ENCODE measurements at regions not wholly inside any gene's neighbourhood (a gene's known extent, or its start where the extent isn't known, plus 50 kb on each side); places are given as distances from the start of the nearest gene placed in this dataset.
"Not testable (repeated sequence)": the region's sequence is repeated elsewhere in the genome, so short reads cannot be mapped to it uniquely, and the experiment has no call there.

DNA sequence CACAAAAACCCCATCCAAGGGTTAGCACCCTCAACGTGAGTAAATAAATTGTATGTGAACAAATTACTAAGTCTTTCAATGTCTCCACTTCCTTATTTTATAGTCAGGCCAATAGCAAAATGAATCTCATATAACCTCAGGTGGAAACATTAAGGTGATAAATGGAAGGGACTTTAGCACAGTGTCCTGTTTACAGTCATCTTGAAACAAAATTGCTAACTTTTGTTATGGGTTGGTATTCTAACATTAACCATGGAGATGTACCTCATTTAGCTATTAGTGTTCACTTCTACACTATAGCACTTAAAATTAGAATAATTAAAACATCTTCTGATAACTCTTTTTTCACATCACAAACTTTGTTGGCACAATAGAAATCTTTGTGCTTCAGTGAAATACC lies 255.8 kb upstream of the CNTNAP2 start:
- no peak for FAIRE-seq
- no peak overlapping the region for H3K4me3 ChIP-seq (ENCODE audit: low read depth in 1 of 3, low read length in 3 of 3)
- H3K9me3 ChIP-seq (ENCODE audit: control insufficient read depth in 2 of 2, insufficient read depth in 1 of 2, low read depth in 1 of 2, low read length in 1 of 2) = peaks cover 0 to 22% of the 10 kb centered on the region in 2 donors
- no peak overlapping the region for H3K27ac ChIP-seq (ENCODE audit: low read depth in 1 of 3, low read length in 2 of 3)
- H3K27me3 ChIP-seq (ENCODE audit: control insufficient read depth in 3 of 3, insufficient read depth in 3 of 3, low read length in 3 of 3) = no peaks in the 10 kb centered on the region
- no peak for DNase-seq
- WGBS, 3 donors = 76 to 80% (median 78%) methylated on average over 1 of the region's 1 CpG
- H3K4me1 ChIP-seq (ENCODE audit: control insufficient read depth in 3 of 3, insufficient read depth in 2 of 3, low read depth in 1 of 3, low read length in 2 of 3) = no peaks in the 10 kb centered on the region
- H3K36me3 ChIP-seq (ENCODE audit: control insufficient read depth in 3 of 3, insufficient read depth in 2 of 3, low read depth in 1 of 3, low read length in 3 of 3) = no peaks in the 10 kb centered on the region

DNA sequence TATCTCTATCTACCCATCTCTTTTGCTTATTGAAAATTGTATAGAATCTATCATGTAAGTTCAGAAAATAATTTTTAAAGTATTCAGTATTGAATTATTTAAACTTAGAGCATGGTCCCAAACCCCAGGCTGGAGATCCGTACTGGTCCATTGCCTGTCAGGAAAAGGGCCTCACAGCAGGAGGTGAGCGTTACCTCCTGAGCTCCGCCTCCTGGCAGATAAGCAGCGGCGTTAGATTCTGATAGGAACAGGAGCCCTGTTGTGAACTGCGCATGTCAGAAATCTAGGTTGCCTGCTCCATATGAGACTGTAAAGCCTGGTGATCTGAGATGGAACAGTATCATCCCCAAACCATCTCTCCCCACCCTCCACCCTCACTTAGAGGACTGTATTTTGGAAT lies 266.0 kb upstream of the CNTNAP2 start:
- no peak overlapping the region for H3K27ac ChIP-seq (ENCODE audit: low read depth in 1 of 3, low read length in 2 of 3)
- H3K27me3 ChIP-seq (ENCODE audit: control insufficient read depth in 3 of 3, insufficient read depth in 3 of 3, low read length in 3 of 3) = no peaks in the 10 kb centered on the region
- no peaks in the 10 kb centered on the region for H3K4me1 ChIP-seq (ENCODE audit: control insufficient read depth in 3 of 3, insufficient read depth in 2 of 3, low read depth in 1 of 3, low read length in 2 of 3)
- WGBS, 3 donors = 63 to 78% (median 77%) methylated on average over 6 of the region's 6 CpGs
- DNase-seq = no peak
- FAIRE-seq = no peak
- H3K36me3 ChIP-seq (ENCODE audit: control insufficient read depth in 3 of 3, insufficient read depth in 2 of 3, low read depth in 1 of 3, low read length in 3 of 3) = no peaks in the 10 kb centered on the region
- peaks cover 0 to 5% of the 10 kb centered on the region in 2 donors for H3K9me3 ChIP-seq (ENCODE audit: control insufficient read depth in 2 of 2, insufficient read depth in 1 of 2, low read depth in 1 of 2, low read length in 1 of 2)
- H3K4me3 ChIP-seq (ENCODE audit: low read depth in 1 of 3, low read length in 3 of 3) = no peak overlapping the region

DNA sequence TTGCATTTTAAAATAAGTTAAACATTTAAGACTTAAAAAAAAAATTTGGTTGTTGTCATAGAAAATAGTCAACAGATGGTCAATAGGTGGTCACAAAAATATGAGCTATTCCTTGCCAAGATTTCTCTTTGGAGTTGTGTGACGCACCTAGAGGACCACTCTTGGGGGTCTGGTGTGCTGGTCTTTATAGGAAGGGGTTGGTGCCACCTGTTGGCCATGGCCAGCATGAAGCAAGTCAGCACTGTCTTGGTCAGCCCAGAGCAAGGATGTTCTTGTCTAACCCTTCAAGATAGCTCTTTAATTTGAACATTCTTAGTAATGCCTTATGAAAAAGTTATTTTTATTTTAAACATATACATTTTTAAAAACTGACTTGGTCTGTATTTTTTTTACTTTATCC lies 267.9 kb upstream of the CNTNAP2 start:
- Histone ChIP-seq H3K27ac (ENCODE audit: low read depth in 1 of 3, low read length in 2 of 3) (no peak overlapping the region), H3K4me1 (ENCODE audit: control insufficient read depth in 3 of 3, insufficient read depth in 2 of 3, low read depth in 1 of 3, low read length in 2 of 3) (no peaks in the 10 kb centered on the region), H3K27me3 (ENCODE audit: control insufficient read depth in 3 of 3, insufficient read depth in 3 of 3, low read length in 3 of 3) (no peaks in the 10 kb centered on the region), H3K4me3 (ENCODE audit: low read depth in 1 of 3, low read length in 3 of 3) (no peak overlapping the region), H3K9me3 (ENCODE audit: control insufficient read depth in 2 of 2, insufficient read depth in 1 of 2, low read depth in 1 of 2, low read length in 1 of 2) (peaks cover 0 to 8% of the 10 kb centered on the region in 2 donors), H3K36me3 (ENCODE audit: control insufficient read depth in 3 of 3, insufficient read depth in 2 of 3, low read depth in 1 of 3, low read length in 3 of 3) (no peaks in the 10 kb centered on the region)
- 40 to 50% (median 49%) methylated on average over 1 of the region's 1 CpG for WGBS, 3 donors
- DNase-seq (no peak), FAIRE-seq (no peak)

DNA sequence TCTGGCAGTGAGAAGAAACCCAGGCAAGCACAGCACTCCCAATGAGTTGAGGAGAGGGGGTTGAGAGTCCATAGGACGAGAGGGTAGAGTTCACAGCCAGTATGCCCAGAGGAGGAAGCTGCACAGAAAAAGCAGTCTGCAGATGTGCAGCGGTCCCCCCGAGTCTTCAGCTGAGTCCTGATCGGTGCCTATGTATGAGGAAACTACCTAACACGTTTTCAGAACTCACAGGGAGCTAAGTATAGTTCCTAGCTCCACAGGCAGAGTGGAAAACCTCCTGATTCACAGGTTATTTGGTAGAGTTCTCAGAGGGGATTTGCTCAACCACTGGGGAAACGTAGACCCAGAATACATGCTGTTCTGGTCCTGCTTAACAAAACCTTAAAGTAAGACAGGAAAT lies 271.3 kb upstream of the CNTNAP2 start:
- FAIRE-seq = no peak

DNA sequence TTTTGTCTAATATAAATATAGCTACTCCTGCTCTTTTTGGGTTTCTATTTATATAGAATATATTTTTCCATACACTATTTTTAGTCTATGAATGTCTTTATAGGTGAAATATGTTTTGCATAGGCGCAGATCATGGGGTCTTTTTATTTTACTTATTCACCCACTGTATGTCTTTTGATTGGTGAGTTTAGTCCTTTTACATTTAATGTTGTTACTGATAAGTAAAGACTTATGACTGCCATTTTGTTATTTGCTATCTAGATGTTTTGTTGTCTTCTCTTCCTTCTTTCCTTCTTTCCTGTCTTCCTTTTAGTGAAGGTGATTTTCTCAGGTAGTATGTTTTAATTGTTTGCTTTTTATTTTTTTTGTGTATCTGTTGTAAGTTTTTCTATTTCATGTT lies 276.8 kb upstream of the CNTNAP2 start:
- DNase-seq (no peak), FAIRE-seq (no peak)
- H3K4me1 ChIP-seq (ENCODE audit: control insufficient read depth in 3 of 3, insufficient read depth in 2 of 3, low read depth in 1 of 3, low read length in 2 of 3) = no peaks in the 10 kb centered on the region
- no peaks in the 10 kb centered on the region for H3K27me3 ChIP-seq (ENCODE audit: control insufficient read depth in 3 of 3, insufficient read depth in 3 of 3, low read length in 3 of 3)
- no peak overlapping the region for H3K27ac ChIP-seq (ENCODE audit: low read depth in 1 of 3, low read length in 2 of 3)
- no peaks in the 10 kb centered on the region for H3K36me3 ChIP-seq (ENCODE audit: control insufficient read depth in 3 of 3, insufficient read depth in 2 of 3, low read depth in 1 of 3, low read length in 3 of 3)
- 82 to 96% (median 86%) methylated on average over 1 of the region's 1 CpG for WGBS, 3 donors
- no peak overlapping the region for H3K4me3 ChIP-seq (ENCODE audit: low read depth in 1 of 3, low read length in 3 of 3)
- H3K9me3 ChIP-seq (ENCODE audit: control insufficient read depth in 2 of 2, insufficient read depth in 1 of 2, low read depth in 1 of 2, low read length in 1 of 2) = peaks cover 0 to 12% of the 10 kb centered on the region in 2 donors

More for the DNA sequence above, 271.3 kb upstream of the CNTNAP2 start:
- Histone ChIP-seq H3K4me3 (ENCODE audit: low read depth in 1 of 3, low read length in 3 of 3) (no peak overlapping the region), H3K36me3 (ENCODE audit: control insufficient read depth in 3 of 3, insufficient read depth in 2 of 3, low read depth in 1 of 3, low read length in 3 of 3) (no peaks in the 10 kb centered on the region), H3K27me3 (ENCODE audit: control insufficient read depth in 3 of 3, insufficient read depth in 3 of 3, low read length in 3 of 3) (no peaks in the 10 kb centered on the region), H3K27ac (ENCODE audit: low read depth in 1 of 3, low read length in 2 of 3) (no peak overlapping the region), H3K4me1 (ENCODE audit: control insufficient read depth in 3 of 3, insufficient read depth in 2 of 3, low read depth in 1 of 3, low read length in 2 of 3) (no peaks in the 10 kb centered on the region), H3K9me3 (ENCODE audit: control insufficient read depth in 2 of 2, insufficient read depth in 1 of 2, low read depth in 1 of 2, low read length in 1 of 2) (peaks cover 0 to 20% of the 10 kb centered on the region in 2 donors)
- no peak for DNase-seq
- WGBS, 3 donors = 45 to 62% (median 54%) methylated on average over 6 of the region's 6 CpGs

DNA sequence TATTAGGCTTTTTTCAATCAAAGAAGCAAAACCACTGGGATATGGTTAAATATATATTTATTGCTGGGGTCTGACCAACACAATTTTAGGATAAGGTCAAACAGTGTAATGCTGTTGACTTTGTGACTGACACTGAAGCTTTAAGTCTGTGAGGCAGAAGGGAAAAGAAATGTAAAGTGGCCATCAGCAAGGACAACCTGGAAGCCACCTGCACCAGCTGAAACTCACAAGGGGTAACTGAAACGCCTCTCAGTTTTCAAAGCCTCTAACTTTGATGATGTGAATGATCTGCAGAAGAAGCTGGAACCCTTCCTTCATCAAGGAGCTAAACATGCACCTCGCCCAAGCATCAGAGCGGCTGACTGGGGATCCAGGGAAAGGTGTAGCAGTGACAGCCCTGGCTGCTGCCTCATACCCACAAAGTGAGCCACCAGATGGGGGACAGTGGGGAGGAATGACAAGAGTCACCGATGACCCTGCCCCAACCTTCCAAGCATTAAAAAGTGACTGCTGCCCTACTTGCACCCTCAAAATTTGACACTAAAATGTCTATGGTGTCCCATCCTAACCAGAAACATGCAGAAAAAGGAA lies 284.9 kb upstream of the CNTNAP2 start:
- DNase-seq = no peak
- Histone ChIP-seq H3K27me3 (ENCODE audit: control insufficient read depth in 3 of 3, insufficient read depth in 3 of 3, low read length in 3 of 3) (no peaks in the 10 kb centered on the region), H3K4me3 (ENCODE audit: low read depth in 1 of 3, low read length in 3 of 3) (no peak overlapping the region), H3K9me3 (ENCODE audit: control insufficient read depth in 2 of 2, insufficient read depth in 1 of 2, low read depth in 1 of 2, low read length in 1 of 2) (peaks cover 0 to 5% of the 10 kb centered on the region in 2 donors), H3K4me1 (ENCODE audit: control insufficient read depth in 3 of 3, insufficient read depth in 2 of 3, low read depth in 1 of 3, low read length in 2 of 3) (no peaks in the 10 kb centered on the region), H3K36me3 (ENCODE audit: control insufficient read depth in 3 of 3, insufficient read depth in 2 of 3, low read depth in 1 of 3, low read length in 3 of 3) (no peaks in the 10 kb centered on the region), H3K27ac (ENCODE audit: low read depth in 1 of 3, low read length in 2 of 3) (no peak overlapping the region)
- 64 to 76% (median 66%) methylated on average over 4 of the region's 4 CpGs for WGBS, 3 donors
- no peak for FAIRE-seq

DNA sequence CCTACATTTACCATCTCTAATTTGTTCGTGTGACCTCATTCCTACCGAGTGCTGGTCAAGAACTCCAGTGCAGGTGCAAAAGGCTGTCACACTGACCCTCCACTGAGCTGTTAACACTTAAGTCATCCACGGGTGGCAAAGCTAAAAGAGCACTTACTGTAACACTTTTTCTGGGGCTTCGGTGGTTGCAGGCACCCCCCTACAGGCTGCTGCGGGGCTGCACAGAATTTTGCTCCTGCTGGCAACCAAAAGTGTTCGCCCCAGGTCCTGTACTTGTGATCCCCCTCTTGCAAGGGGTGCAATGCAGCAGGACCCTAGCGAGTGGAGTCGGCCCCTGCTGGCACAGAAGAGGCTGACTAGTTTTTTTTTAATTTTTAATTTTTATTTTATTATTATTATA lies 298.9 kb upstream of the CNTNAP2 start:
- Histone ChIP-seq H3K4me1 (ENCODE audit: control insufficient read depth in 3 of 3, insufficient read depth in 2 of 3, low read depth in 1 of 3, low read length in 2 of 3) (no peaks in the 10 kb centered on the region), H3K4me3 (ENCODE audit: low read depth in 1 of 3, low read length in 3 of 3) (no peak overlapping the region), H3K36me3 (ENCODE audit: control insufficient read depth in 3 of 3, insufficient read depth in 2 of 3, low read depth in 1 of 3, low read length in 3 of 3) (no peaks in the 10 kb centered on the region), H3K9me3 (ENCODE audit: control insufficient read depth in 2 of 2, insufficient read depth in 1 of 2, low read depth in 1 of 2, low read length in 1 of 2) (peaks cover 2 to 16% of the 10 kb centered on the region in 2 donors), H3K27me3 (ENCODE audit: control insufficient read depth in 3 of 3, insufficient read depth in 3 of 3, low read length in 3 of 3) (no peaks in the 10 kb centered on the region), H3K27ac (ENCODE audit: low read depth in 1 of 3, low read length in 2 of 3) (no peak overlapping the region)
- no peak for DNase-seq
- WGBS, 3 donors = 79 to 86% (median 84%) methylated on average over 8 of the region's 8 CpGs
- no peak for FAIRE-seq

DNA sequence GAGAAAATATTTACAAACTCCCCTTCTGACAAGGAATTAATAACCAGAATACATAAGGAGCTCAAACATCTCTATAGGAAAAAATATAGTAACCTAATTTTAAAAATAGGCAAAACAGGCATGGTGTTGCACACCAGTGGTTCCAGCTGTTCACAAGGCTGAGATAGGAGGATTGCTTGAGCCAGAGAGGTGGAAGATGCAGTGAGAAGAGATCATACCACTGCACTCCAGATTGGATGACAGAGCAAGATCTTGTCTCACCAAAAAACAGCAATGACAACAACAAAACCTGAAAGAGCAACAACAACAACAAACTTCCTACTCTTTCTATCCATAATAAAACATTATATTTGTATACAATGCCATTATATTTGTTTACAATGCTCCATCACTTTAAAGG lies 304.4 kb upstream of the CNTNAP2 start:
- H3K27me3 ChIP-seq (ENCODE audit: control insufficient read depth in 3 of 3, insufficient read depth in 3 of 3, low read length in 3 of 3) = no peaks in the 10 kb centered on the region
- no peak overlapping the region for H3K27ac ChIP-seq (ENCODE audit: low read depth in 1 of 3, low read length in 2 of 3)
- no peak for DNase-seq
- FAIRE-seq = no peak
- H3K36me3 ChIP-seq (ENCODE audit: control insufficient read depth in 3 of 3, insufficient read depth in 2 of 3, low read depth in 1 of 3, low read length in 3 of 3) = no peaks in the 10 kb centered on the region
- H3K4me1 ChIP-seq (ENCODE audit: control insufficient read depth in 3 of 3, insufficient read depth in 2 of 3, low read depth in 1 of 3, low read length in 2 of 3) = no peaks in the 10 kb centered on the region
- no peak overlapping the region for H3K4me3 ChIP-seq (ENCODE audit: low read depth in 1 of 3, low read length in 3 of 3)
- peaks cover 3 to 7% of the 10 kb centered on the region in 2 donors for H3K9me3 ChIP-seq (ENCODE audit: control insufficient read depth in 2 of 2, insufficient read depth in 1 of 2, low read depth in 1 of 2, low read length in 1 of 2)

DNA sequence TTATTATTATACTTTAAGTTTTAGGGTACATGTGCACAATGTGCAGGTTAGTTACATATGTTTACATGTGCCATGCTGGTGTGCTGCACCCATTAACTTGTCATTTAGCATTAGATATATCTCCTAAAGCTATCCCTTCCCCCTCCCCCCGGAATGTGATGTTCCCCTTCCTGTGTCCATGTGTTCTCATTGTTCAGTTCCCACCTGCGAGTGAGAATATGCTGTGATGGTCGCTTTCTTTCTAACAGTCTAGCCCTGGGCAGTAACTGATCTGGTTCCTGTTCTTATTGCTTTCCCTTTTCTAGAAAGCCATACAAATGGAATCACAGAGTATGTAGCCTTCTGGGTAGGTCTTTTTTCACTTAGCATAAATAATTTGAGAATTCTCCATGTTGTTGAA lies 311.1 kb upstream of the CNTNAP2 start:
- 68 to 75% (median 69%) methylated on average over 3 of the region's 3 CpGs for WGBS, 3 donors
- not testable (repeated sequence) for H3K4me3 ChIP-seq (ENCODE audit: low read depth in 1 of 3, low read length in 3 of 3); H3K9me3 ChIP-seq (ENCODE audit: control insufficient read depth in 2 of 2, insufficient read depth in 1 of 2, low read depth in 1 of 2, low read length in 1 of 2); H3K27ac ChIP-seq (ENCODE audit: low read depth in 1 of 3, low read length in 2 of 3); H3K4me1 ChIP-seq (ENCODE audit: control insufficient read depth in 3 of 3, insufficient read depth in 2 of 3, low read depth in 1 of 3, low read length in 2 of 3); FAIRE-seq; DNase-seq; H3K27me3 ChIP-seq (ENCODE audit: control insufficient read depth in 3 of 3, insufficient read depth in 3 of 3, low read length in 3 of 3); H3K36me3 ChIP-seq (ENCODE audit: control insufficient read depth in 3 of 3, insufficient read depth in 2 of 3, low read depth in 1 of 3, low read length in 3 of 3)

Data from small intestine (tissue), 7 donors.